ENCODE measurements at regions not wholly inside any gene's neighbourhood (a gene's known extent, or its start where the extent isn't known, plus 50 kb on each side); places are given as distances from the start of the nearest gene placed in this dataset.

- TF ChIP-seq, protein P1, sequence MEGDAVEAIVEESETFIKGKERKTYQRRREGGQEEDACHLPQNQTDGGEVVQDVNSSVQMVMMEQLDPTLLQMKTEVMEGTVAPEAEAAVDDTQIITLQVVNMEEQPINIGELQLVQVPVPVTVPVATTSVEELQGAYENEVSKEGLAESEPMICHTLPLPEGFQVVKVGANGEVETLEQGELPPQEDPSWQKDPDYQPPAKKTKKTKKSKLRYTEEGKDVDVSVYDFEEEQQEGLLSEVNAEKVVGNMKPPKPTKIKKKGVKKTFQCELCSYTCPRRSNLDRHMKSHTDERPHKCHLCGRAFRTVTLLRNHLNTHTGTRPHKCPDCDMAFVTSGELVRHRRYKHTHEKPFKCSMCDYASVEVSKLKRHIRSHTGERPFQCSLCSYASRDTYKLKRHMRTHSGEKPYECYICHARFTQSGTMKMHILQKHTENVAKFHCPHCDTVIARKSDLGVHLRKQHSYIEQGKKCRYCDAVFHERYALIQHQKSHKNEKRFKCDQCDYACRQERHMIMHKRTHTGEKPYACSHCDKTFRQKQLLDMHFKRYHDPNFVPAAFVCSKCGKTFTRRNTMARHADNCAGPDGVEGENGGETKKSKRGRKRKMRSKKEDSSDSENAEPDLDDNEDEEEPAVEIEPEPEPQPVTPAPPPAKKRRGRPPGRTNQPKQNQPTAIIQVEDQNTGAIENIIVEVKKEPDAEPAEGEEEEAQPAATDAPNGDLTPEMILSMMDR (IDR thresholded peaks at IDR 0.05; ENCODE audit: low read depth, low read length): no peak
- TF ChIP-seq POLR2A (IDR thresholded peaks at IDR 0.05; ENCODE audit: extremely low read depth, insufficient read length): no peak
Measured at GRCh38 chr1:82844911-82845827, 1044.4 kb downstream of the ADGRL2 start.

Data from NB4 (cell line).